GM18519 (cell line): ENCODE measurements at regions not wholly inside any gene's neighbourhood (a gene's known extent, or its start where the extent isn't known, plus 50 kb on each side); places are given as distances from the start of the nearest gene placed in this dataset.

Experiments
- ATAC-seq: cut with Tn5 transposase; IDR thresholded peaks from one replicate; pipeline ENCODE4 v1.9.1; 2021; ENCODE audit warnings: mild to moderate bottlenecking, moderate library complexity; ENCODE audit not compliant: unreplicated experiment, low FRiP score

GRCh38 chr21:16913010-16913409, 599.8 kb upstream of the CXADR start:
- ATAC-seq, result no peak

- no peak for ATAC-seq
Observed at GRCh38 chr21:16928439-16928838, 584.4 kb upstream of the CXADR start.

- no peak for ATAC-seq
Observed at GRCh38 chr21:16932314-16932713, 580.5 kb upstream of the CXADR start.

GRCh38 chr21:16942703-16943102, 570.1 kb upstream of the CXADR start:
- ATAC-seq, result no peak

GRCh38 chr21:16943231-16943630, 569.6 kb upstream of the CXADR start:
- no peak for ATAC-seq

GRCh38 chr21:16945580-16945979, 567.3 kb upstream of the CXADR start:
- no peak for ATAC-seq

GRCh38 chr21:16956824-16957223, 556.0 kb upstream of the CXADR start:
- no peak for ATAC-seq

GRCh38 chr21:16965424-16965823, 547.4 kb upstream of the CXADR start:
- no peak for ATAC-seq

- no peak for ATAC-seq
Observed at GRCh38 chr21:16968436-16968835, 544.4 kb upstream of the CXADR start.

GRCh38 chr21:16969636-16970035, 543.2 kb upstream of the CXADR start:
- ATAC-seq, result no peak

GRCh38 chr21:16974060-16974459, 538.8 kb upstream of the CXADR start:
- ATAC-seq, result no peak

- no peak for ATAC-seq
Observed at GRCh38 chr21:16976193-16976592, 536.6 kb upstream of the CXADR start.

GRCh38 chr21:16978309-16978895, 534.4 kb upstream of the CXADR start:
- no peak for ATAC-seq

- no peak for ATAC-seq
Observed at GRCh38 chr21:16979574-16979973, 533.3 kb upstream of the CXADR start.

GRCh38 chr21:16983420-16983819, 529.4 kb upstream of the CXADR start:
- no peak for ATAC-seq

- no peak for ATAC-seq
Observed at GRCh38 chr21:16992448-16992847, 520.4 kb upstream of the CXADR start.

- no peak for ATAC-seq
Observed at GRCh38 chr21:16993416-16994038, 519.3 kb upstream of the CXADR start.

GRCh38 chr21:17002594-17003257, 510.1 kb upstream of the CXADR start:
- ATAC-seq, result no peak

- no peak for ATAC-seq
Observed at GRCh38 chr21:17003258-17003615, 509.6 kb upstream of the CXADR start.

GRCh38 chr21:17003763-17004373, 509.0 kb upstream of the CXADR start:
- no peak for ATAC-seq

- ATAC-seq, result no peak
Observed at GRCh38 chr21:17032141-17032655, 480.6 kb upstream of the CXADR start.
